ENCODE measurements at regions not wholly inside any gene's neighbourhood (a gene's known extent, or its start where the extent isn't known, plus 50 kb on each side); places are given as distances from the start of the nearest gene placed in this dataset.

GRCh38 chr13:30078059-30078458 is 227.6 kb upstream of the UBL3 start:
- TF ChIP-seq, protein P1, sequence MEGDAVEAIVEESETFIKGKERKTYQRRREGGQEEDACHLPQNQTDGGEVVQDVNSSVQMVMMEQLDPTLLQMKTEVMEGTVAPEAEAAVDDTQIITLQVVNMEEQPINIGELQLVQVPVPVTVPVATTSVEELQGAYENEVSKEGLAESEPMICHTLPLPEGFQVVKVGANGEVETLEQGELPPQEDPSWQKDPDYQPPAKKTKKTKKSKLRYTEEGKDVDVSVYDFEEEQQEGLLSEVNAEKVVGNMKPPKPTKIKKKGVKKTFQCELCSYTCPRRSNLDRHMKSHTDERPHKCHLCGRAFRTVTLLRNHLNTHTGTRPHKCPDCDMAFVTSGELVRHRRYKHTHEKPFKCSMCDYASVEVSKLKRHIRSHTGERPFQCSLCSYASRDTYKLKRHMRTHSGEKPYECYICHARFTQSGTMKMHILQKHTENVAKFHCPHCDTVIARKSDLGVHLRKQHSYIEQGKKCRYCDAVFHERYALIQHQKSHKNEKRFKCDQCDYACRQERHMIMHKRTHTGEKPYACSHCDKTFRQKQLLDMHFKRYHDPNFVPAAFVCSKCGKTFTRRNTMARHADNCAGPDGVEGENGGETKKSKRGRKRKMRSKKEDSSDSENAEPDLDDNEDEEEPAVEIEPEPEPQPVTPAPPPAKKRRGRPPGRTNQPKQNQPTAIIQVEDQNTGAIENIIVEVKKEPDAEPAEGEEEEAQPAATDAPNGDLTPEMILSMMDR (IDR thresholded peaks at IDR 0.05; ENCODE audit: low read depth, low read length), result no peak
- no peak for TF ChIP-seq EZH2phosphoT487 (IDR thresholded peaks at IDR 0.05; ENCODE audit: low read depth)
- Histone ChIP-seq H4K20me1 (ENCODE audit: insufficient read depth, low read length) (no peaks in the 10 kb centered on the region), H2AFZ (ENCODE audit: low read depth, low read length) (no peak overlapping the region), H3K4me3 (ENCODE audit: low read length) (no peak overlapping the region), H3K27ac (ENCODE audit: low read length) (no peak overlapping the region), H3K36me3 (replicated peaks; ENCODE audit: low read depth, low read length) (no peaks in the 10 kb centered on the region), H3K9me3 (ENCODE audit: insufficient read depth, low read length) (0 out of 2 replicates have a peak, but pooled peaks cover 3% of the 10 kb centered on the region), H3K27me3 (ENCODE audit: low read depth, low read length) (no peaks in the 10 kb centered on the region), H3K4me1 (ENCODE audit: low read length) (no peaks in the 10 kb centered on the region), H3K4me2 (ENCODE audit: low read length) (no peak overlapping the region), H3K9ac (ENCODE audit: low read length) (no peak overlapping the region), H3K79me2 (ENCODE audit: low read length) (no peaks in the 10 kb centered on the region)

- no peaks in the 10 kb centered on the region for H3K27me3 ChIP-seq (ENCODE audit: low read depth, low read length)
- H3K27ac ChIP-seq (ENCODE audit: low read length), result no peak overlapping the region
- no peaks in the 10 kb centered on the region for H4K20me1 ChIP-seq (ENCODE audit: insufficient read depth, low read length)
- H3K9ac ChIP-seq (ENCODE audit: low read length), result no peak overlapping the region
- H3K9me3 ChIP-seq (ENCODE audit: insufficient read depth, low read length), result 0 out of 2 replicates have a peak, but pooled peaks cover 3% of the 10 kb centered on the region
- TF ChIP-seq EZH2phosphoT487 (IDR thresholded peaks at IDR 0.05; ENCODE audit: low read depth), result no peak
- TF ChIP-seq, protein P1 (IDR thresholded peaks at IDR 0.05; ENCODE audit: low read depth, low read length), result no peak
- H3K36me3 ChIP-seq (replicated peaks; ENCODE audit: low read depth, low read length), result no peaks in the 10 kb centered on the region
- no peaks in the 10 kb centered on the region for H3K79me2 ChIP-seq (ENCODE audit: low read length)
- H3K4me2 ChIP-seq (ENCODE audit: low read length), result no peak overlapping the region
- H3K4me1 ChIP-seq (ENCODE audit: low read length), result no peaks in the 10 kb centered on the region
- no peak overlapping the region for H3K4me3 ChIP-seq (ENCODE audit: low read length)
- H2AFZ ChIP-seq (ENCODE audit: low read depth, low read length), result no peak overlapping the region; the same call in 1 of the 2 replicates
Observed at GRCh38 chr13:30077240-30077735, 226.9 kb upstream of the UBL3 start.

- Histone ChIP-seq H2AFZ (ENCODE audit: low read depth, low read length) (no peak overlapping the region), H3K4me2 (ENCODE audit: low read length) (no peak overlapping the region), H3K4me1 (ENCODE audit: low read length) (no peaks in the 10 kb centered on the region), H3K79me2 (ENCODE audit: low read length) (no peaks in the 10 kb centered on the region), H3K36me3 (replicated peaks; ENCODE audit: low read depth, low read length) (no peaks in the 10 kb centered on the region), H3K9me3 (ENCODE audit: insufficient read depth, low read length) (no peaks in the 10 kb centered on the region), H3K27ac (ENCODE audit: low read length) (no peak overlapping the region), H3K4me3 (ENCODE audit: low read length) (no peak overlapping the region), H3K27me3 (ENCODE audit: low read depth, low read length) (no peaks in the 10 kb centered on the region), H3K9ac (ENCODE audit: low read length) (no peak overlapping the region), H4K20me1 (ENCODE audit: insufficient read depth, low read length) (no peaks in the 10 kb centered on the region)
- TF ChIP-seq EZH2phosphoT487 (IDR thresholded peaks at IDR 0.05; ENCODE audit: low read depth), result no peak
- TF ChIP-seq, protein P1 (IDR thresholded peaks at IDR 0.05; ENCODE audit: low read depth, low read length), result no peak
Observed at GRCh38 chr13:30074955-30075614, 224.7 kb upstream of the UBL3 start.

DNA sequence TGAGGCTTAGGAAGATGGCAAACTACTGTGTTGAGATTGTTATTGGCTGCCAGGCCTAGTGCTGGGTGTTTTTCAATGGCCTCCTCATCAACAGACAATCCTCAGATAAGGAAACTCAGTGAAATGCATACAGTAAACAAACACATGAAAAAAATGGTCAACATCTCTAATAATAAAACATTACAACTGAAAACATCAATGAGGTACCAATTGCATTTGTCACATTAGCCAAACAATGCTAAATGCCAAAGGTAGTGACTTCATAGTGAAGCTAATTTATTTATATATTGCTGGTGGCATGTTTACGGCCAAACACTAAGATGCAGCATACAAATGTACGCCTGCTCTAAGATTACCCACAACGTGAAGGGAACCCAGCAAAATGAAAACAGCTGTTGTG is 224.0 kb upstream of the UBL3 start:
- no peak for TF ChIP-seq EZH2phosphoT487 (IDR thresholded peaks at IDR 0.05; ENCODE audit: low read depth)
- TF ChIP-seq, protein P1 (IDR thresholded peaks at IDR 0.05; ENCODE audit: low read depth, low read length), result no peak
- Histone ChIP-seq H3K27me3 (ENCODE audit: low read depth, low read length) (no peaks in the 10 kb centered on the region), H3K9ac (ENCODE audit: low read length) (no peak overlapping the region), H4K20me1 (ENCODE audit: insufficient read depth, low read length) (no peaks in the 10 kb centered on the region), H3K4me3 (ENCODE audit: low read length) (no peak overlapping the region), H2AFZ (ENCODE audit: low read depth, low read length) (no peak overlapping the region), H3K79me2 (ENCODE audit: low read length) (no peaks in the 10 kb centered on the region), H3K4me2 (ENCODE audit: low read length) (no peak overlapping the region), H3K9me3 (ENCODE audit: insufficient read depth, low read length) (no peaks in the 10 kb centered on the region), H3K36me3 (replicated peaks; ENCODE audit: low read depth, low read length) (no peaks in the 10 kb centered on the region), H3K27ac (ENCODE audit: low read length) (no peak overlapping the region), H3K4me1 (ENCODE audit: low read length) (no peaks in the 10 kb centered on the region)
